ENCODE measurements at regions not wholly inside any gene's neighbourhood (a gene's known extent, or its start where the extent isn't known, plus 50 kb on each side); places are given as distances from the start of the nearest gene placed in this dataset.
A peak's percentile ranks its signal among the peaks of the same experiment; 100 is the strongest.

- H3K27me3 ChIP-seq (replicated peaks in 1 of 4; ENCODE audit: control insufficient read depth in 3 of 4, extremely low read depth in 1 of 4, insufficient read depth in 3 of 4, low read length in 3 of 4) = no peaks in the 10 kb centered on the region
- H2BK5ac ChIP-seq (ENCODE audit: low read depth, low read length) = no peak overlapping the region
- H2BK120ac ChIP-seq (replicated peaks; ENCODE audit: low read depth, low read length) = no peak overlapping the region
- no peak overlapping the region for H3K23ac ChIP-seq (ENCODE audit: insufficient read length)
- no peak overlapping the region for H3K9ac ChIP-seq (replicated peaks in 1 of 4; ENCODE audit: extremely low read depth in 1 of 4, low read depth in 3 of 4, low read length in 3 of 4)
- DNase-seq (ENCODE audit: low read depth in 1 of 2, low spot score in 2 of 2) = no peak
- no peak overlapping the region for H3K4me2 ChIP-seq (ENCODE audit: insufficient read depth in 1 of 2, low read depth in 2 of 2, low read length in 2 of 2)
- no peak overlapping the region for H3K14ac ChIP-seq (ENCODE audit: insufficient read length)
- FAIRE-seq = no peak
- CTCF ChIA-PET (ENCODE audit: partially characterized antibody) = interaction anchor here (0.6 to 0.9 kb wide), 2 partner anchors 9 to 15 kb away, joined by 3 to 4 read pairs; no protein-coding TSS in a partner anchor
- no peak for TF ChIP-seq SIN3A (conservative IDR thresholded peaks at IDR 0.05 in 1 of 2, IDR thresholded peaks at IDR 0.05 in 1 of 2; ENCODE audit: low read depth in 1 of 2, low read length in 2 of 2)
- TF ChIP-seq TEAD4 (IDR thresholded peaks at IDR 0.05; ENCODE audit: low read depth, low read length) = 0 out of 2 replicates have a peak, but pooled peaks have one; percentile 23
- H2BK15ac ChIP-seq (ENCODE audit: low read length) = no peak overlapping the region
- no peak overlapping the region for H3K4me3 ChIP-seq (ENCODE audit: extremely low read depth in 1 of 4, insufficient read depth in 2 of 4, low read depth in 3 of 4, low read length in 4 of 4)
- no peak overlapping the region for H3K18ac ChIP-seq (ENCODE audit: extremely low read depth, low read length)
- H3K56ac ChIP-seq (replicated peaks; ENCODE audit: insufficient read length, low read depth, low read length) = no peak overlapping the region
- H3K79me2 ChIP-seq (ENCODE audit: control insufficient read depth in 1 of 2, insufficient read depth in 2 of 2, low read length in 2 of 2) = no peaks in the 10 kb centered on the region
- no peak overlapping the region for H2AK5ac ChIP-seq (ENCODE audit: low read depth, low read length)
- H3K9me3 ChIP-seq (ENCODE audit: insufficient read depth in 2 of 2, low read depth in 1 of 2, low read length in 1 of 2) = no peaks in the 10 kb centered on the region
- no peaks in the 10 kb centered on the region for H3K79me1 ChIP-seq (ENCODE audit: low read depth, low read length)
- no peak overlapping the region for H3K4ac ChIP-seq (replicated peaks; ENCODE audit: insufficient read length, low read depth, low read length)
- H3K36me3 ChIP-seq (ENCODE audit: control insufficient read depth in 2 of 4, insufficient read depth in 4 of 4, low read length in 3 of 4) = no peaks in the 10 kb centered on the region
- H4K8ac ChIP-seq (ENCODE audit: extremely low read depth, insufficient read depth, low read length) = no peak overlapping the region
- H4K5ac ChIP-seq (ENCODE audit: insufficient read length, low read depth, low read length) = no peak overlapping the region
- H2BK20ac ChIP-seq (ENCODE audit: low read length) = no peak overlapping the region
- no peaks in the 10 kb centered on the region for H3K23me2 ChIP-seq (ENCODE audit: low read depth, low read length)
- H3K27ac ChIP-seq (ENCODE audit: low read depth, low read length) = no peak overlapping the region
- H2AFZ ChIP-seq (ENCODE audit: low read length) = no peak overlapping the region
- H4K20me1 ChIP-seq (replicated peaks in 1 of 2; ENCODE audit: control insufficient read depth in 1 of 2, insufficient read depth in 2 of 2, low read length in 2 of 2) = no peaks in the 10 kb centered on the region
- no peak overlapping the region for H4K91ac ChIP-seq (replicated peaks; ENCODE audit: insufficient read length, low read length)
- no peak overlapping the region for H2BK12ac ChIP-seq (ENCODE audit: low read depth, low read length)
- POLR2A ChIA-PET (ENCODE audit: partially characterized antibody) = interaction anchor here (0.9 kb wide), 1 partner anchor 91 kb away, joined by 4 read pairs; no protein-coding TSS in a partner anchor
- H3K4me1 ChIP-seq (replicated peaks in 1 of 4; ENCODE audit: control insufficient read depth in 3 of 4, insufficient read depth in 4 of 4, low read length in 3 of 4) = no peaks in the 10 kb centered on the region
These were observed 53.6 kb upstream of the ATF7IP2 start for GRCh38 chr16:10332241-10332640.

All from H1 (cell line).